Posterior cingulate gyrus (tissue), 11 donors: ENCODE measurements at regions not wholly inside any gene's neighbourhood (a gene's known extent, or its start where the extent isn't known, plus 50 kb on each side); places are given as distances from the start of the nearest gene placed in this dataset.

ENCODE experiments used
- DNase-seq, 10 donors: peaks; one replicate each; pipeline versions ENCODE4 v3.0.0 to v3.0.0-alpha.2; 2020 to 2021; ENCODE audit warnings: mixed read lengths in 3 of 10
- intact Hi-C: fragments of 100-400 bp; cut with DNase I; formaldehyde crosslinking; loops from one replicate; pipeline ENCODE4 v1.15.1; 2023

DNA sequence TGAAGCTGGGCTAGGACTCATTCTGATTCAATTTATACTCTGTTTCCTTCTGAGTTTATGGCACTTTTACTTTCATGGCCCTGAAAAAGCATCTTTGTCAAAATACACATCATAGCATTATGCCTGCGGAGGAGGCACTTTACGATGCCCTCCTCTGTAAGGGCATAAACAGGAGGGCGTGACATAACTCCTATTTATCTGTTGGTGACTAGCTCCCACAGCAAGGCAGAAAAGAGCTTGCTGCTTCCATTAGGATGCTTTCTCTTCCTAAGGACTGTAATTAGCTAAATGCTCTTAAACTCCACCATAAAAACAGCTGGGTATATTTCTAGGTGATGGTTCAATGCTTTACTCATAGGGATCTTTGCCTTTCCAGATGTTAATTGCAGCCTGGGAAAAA lies 315.2 kb upstream of the GHITM start:
- no peak for DNase-seq
- intact Hi-C loops = no loop called here

DNA sequence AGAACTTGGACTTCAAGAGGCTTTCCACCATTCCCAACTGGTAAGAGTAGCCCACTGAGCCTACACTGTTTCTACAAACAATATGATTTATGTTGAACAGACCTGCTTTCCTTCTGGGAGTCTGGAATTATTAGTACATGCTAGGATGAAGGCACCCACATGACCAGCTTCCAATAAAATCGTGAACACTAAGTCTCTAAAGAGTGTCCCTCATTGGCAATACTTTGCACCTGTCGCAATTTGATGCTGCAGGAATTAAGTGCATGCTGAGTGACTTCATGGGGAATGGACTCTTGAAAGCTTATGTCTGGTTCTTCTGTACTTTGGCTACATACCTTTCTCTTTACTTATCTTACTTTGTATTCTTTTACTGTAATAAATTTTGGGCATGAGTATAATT lies 305.2 kb upstream of the GHITM start:
- intact Hi-C loops = no loop called here
- DNase-seq = no peak

DNA sequence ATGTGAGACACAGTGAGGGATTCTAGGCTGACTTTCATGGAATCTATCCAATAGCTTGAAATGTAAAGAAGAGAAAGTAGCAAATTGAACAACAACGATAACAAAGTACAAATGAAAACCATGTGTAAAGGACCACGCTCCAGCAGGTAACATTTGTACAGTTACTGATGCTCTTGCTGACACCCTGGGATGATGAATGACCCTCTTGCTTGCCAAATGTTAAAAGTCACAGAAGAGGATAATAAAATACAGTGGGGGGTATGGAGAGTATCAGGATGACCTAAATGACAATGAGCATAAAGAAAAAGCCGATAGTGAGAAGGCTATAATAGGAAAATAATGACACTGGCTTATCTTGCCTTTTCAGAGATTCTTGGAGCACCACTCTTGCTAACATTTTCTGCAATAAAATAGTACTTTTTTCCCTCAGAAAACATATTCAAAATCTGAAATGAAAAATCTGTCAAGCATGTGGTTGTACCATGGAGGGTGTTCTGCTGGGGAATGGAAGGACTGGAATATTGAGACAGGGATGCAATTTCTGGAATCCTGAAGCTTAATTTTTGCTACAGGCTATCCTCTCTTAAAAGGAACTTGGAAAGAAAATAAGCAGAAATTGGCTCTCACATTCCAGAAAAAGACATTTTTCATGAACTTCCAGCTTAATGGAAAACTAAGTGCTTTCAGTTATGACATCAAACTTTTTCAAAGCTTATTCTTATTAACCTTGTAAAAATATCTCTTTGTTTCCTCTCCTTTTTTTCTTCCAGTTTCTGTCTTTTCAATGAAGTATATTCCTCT lies 303.2 kb upstream of the GHITM start:
- DNase-seq = no peak
- intact Hi-C loops = no loop called here

DNA sequence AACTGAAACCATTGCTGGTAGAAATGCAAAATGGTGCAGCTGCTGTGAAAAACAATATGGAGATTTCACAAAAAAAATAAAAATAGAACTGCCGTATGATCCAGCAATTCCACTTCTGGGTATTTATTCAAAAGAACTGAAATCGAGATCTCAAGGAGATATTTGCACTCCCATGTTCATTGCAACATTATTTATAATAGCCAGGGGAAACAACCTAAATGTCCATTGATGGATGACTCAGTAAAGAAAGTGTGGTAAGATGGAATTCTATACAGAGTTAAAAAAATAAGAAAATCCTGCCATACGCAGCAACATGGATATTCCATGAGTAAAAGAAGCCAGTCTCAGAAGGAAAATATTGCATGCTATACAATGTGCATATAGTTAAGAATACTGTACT lies 290.6 kb upstream of the GHITM start:
- intact Hi-C loops = no loop called here
- DNase-seq = no peak

DNA sequence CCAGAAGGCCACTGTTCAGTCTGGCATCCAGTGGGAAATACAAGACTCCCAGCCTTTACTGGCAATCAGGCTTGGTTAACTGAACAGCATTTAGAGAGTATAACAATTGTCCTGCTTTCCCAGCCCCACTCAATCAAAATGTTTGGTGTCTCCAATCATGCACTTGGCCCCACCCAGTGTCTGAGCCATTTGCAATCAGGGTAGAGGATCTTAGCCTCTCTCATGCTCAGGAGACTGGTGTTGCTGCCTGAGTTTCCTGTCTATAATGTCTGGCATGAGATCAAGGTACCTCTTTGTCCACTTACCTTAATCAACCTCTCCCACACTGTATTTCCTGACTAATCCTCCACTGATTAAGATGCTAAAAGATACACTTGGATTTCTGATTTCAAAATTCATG lies 290.2 kb upstream of the GHITM start:
- no peak for DNase-seq
- intact Hi-C loops = no loop called here

DNA sequence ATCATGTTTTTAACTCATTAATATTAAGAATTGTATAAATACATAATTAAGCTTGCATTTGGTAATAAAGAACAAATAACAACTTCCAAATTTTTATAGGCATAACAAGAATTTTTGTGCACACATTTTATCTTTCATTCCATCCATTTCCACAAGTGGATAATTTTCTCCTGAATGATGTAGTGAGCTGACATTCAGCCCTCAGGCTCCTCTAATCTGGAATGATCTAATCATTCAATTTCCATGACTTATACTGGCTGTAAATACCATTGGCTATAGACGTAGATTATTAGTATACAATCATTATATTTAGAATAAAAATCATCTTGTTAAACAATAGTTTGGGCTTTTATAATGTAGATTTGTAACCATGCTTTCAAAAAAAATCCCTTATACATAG lies 287.2 kb upstream of the GHITM start:
- intact Hi-C loops = no loop called here
- no peak for DNase-seq

DNA sequence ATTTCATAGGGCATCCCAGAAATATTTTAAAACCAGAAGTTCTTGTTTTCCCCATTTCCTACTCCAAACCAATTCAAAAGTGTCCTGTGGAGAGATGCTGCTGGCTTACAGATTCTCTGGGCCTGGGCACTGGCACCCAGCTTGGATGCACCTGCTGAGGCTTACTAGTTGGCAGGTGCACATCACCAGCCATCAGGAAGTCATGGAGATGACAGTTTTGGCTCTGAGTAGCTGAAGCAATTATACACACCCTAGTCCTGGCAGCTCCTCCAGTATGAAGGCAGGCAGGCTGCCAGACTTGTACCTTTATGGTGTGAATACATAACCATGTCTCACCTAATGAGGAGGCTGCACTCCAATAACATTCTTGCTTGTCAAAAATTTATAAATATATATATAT lies 276.6 kb upstream of the GHITM start:
- intact Hi-C loops = no loop called here
- DNase-seq = no peak

DNA sequence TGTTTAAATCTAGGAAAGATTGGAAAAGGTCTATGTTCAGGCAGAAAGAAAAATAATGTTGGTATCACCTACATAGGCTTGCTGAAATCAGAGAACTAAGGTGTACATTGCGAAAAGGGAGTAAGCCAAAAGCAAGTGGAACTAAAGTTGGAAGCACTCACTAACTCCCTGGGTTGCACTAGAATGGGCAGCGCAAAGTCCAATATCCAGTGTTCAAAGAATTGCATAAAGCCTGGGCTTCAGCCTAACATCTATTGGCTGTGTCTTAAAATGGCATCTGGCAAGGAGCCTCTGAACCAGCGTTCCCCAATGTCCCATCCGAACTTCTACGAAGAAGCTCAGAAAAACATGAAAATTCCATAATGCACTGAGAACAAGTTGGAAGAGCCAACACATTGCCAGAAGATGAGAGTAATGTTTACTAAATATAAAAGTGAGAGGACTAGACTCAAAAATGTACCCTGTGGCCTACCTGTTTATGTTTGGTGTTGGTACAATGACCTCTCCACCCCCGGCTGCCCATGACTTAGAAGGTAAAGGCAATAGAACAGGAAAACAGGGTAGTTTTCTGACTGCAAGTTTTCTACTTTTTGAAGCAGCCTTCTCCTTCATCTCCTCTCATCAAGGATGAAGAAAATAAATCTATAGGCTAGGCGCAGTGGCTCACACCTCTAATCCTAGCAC lies 275.9 kb upstream of the GHITM start:
- no peak for DNase-seq
- intact Hi-C loops = no loop called here

DNA sequence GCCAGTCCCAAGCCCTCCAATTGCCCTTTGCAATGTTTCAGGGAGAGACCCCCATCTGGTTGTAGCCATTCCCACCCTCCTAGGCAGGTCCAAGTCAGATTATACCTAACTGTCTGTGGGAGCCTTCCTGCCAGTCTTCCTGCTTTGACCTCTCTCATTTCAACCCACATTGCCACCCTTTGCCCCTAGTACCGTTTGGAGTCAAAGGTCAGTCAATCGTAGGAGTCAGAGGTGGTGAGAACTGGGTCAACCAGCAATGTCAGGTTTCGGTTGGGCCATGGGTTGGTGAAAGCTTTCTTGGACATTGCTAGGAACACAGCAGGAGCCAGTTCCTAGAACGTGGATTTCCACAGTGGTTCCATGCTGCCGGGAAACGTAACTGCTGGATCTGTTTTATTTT lies 269.4 kb upstream of the GHITM start:
- no peak for DNase-seq
- intact Hi-C loops = no loop called here

DNA sequence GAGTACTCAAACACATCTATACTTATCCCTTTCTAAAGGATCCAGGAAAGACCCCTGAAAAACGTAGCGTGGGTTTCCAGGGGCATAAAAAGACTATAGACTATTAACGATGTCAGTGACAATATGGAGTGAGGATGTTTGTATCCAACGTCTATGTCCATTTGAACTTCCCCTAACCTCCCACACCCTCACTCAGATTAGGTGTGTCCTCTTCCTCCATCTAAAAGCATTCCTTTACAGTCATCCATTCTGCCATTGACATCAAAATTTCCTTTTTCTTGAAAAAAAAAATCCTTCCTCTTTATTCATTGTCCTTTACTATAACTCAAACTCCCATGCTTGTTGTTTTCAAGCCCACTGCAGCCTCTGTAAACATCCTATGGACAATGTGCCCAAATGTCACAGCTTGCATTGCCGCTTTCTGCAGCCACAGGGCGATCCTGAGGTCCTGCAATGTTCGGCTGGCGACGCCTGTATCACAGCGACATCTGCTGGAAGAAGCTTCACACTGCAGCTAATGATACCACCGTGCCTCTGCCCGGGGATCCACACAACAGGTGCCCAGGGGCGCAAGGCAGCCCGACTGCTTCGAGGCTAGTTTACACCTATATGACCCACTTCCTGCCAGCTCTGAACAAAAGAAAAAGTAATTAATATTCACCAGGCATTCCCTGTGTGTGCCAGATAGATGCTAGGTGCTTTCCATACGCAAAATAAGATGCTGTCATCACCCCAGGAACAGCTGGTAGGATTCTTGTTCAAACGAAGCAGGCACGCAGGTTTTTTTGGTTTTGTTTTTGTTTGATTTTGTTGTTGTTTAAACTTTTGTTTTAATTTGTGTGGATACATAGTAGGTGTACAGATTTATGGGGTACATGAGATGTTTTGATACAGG lies 267.9 kb upstream of the GHITM start:
- intact Hi-C loops = no loop called here
- peak; percentile 51 to 96 (median 76) for DNase-seq

DNA sequence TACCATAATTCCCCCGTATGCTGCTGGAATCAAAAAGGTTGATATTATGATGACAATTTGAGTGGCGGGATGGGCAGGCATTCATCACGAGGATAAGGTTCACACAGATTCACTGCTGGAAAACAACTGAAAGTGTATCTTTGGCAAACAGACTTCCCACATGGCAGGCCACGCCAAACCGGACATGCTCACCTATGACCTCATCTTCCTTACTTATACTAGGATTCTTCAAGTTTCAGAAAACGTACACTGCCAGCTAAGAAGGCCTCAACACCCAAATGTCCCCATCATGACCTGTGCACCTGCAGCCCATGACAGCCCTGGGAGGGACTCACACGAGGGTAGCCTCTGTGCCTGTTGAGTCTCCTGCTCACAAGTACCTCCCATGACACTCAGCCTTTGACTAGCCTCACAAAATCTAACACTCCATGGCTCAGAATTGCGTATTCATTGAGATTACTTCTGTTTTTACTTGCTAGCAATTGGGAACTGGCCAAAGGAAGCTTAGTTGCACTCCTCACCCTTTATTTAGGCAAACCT lies 259.0 kb upstream of the GHITM start:
- intact Hi-C loops = no loop called here
- DNase-seq = no peak

DNA sequence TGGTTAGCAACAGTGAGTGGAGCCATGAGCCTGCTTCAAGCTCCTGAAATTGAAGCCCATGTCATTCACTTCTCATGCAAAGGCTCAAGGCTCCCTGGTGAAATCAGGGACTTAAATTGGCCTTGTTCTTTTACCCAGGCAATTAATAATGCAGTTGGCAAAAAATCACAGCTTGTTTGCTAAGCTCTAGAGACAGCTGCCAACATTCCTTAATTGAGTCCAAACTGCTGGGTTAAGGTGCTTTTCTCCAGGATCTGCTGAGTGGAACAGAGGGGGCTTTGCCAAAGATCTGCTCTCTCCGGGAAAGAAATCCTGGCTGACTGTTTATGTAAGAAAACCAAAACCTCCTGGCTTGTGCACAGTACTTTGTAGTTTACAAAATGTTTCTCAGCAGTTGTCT lies 257.6 kb upstream of the GHITM start:
- no peak for DNase-seq
- intact Hi-C loops = no loop called here

DNA sequence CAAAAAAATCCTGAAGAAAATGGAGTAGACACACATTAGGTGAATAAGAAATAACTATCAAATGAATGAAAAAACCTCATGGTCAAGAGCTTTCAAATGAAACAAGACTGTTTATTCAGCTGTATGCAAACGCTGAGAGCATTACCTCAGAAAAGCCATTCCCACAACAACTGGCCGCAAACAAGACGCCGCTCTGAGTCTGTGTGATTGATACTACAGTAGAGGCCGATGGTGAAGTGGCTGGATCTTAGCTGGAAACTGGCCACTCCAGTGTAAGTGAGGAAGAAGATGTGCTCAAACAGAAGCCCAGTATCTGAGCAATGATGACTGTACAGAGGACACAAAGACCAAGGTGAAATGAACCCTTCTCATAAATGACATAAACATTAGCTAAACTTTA lies 252.4 kb upstream of the GHITM start:
- no peak for DNase-seq
- intact Hi-C loops = no loop called here

DNA sequence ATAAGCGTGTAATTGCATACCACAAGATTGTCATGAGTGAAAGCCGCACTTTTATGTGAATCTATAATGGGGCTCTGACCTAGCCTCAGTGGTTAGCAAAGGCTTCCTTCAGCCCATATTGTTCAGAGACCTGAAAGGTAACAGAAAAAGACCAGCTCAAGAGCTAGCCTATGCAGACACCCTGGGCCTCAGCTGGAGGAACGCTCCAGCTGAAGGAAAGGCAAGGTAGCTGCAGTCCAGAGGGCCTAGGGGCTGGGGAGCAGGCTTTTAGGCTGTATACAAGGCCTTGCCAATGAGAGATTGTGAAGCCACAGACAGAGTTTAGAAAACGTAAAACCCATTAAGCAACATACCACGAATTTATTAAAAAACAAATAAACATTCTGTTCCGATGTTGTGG lies 246.6 kb upstream of the GHITM start:
- DNase-seq = no peak
- intact Hi-C loops = no loop called here

DNA sequence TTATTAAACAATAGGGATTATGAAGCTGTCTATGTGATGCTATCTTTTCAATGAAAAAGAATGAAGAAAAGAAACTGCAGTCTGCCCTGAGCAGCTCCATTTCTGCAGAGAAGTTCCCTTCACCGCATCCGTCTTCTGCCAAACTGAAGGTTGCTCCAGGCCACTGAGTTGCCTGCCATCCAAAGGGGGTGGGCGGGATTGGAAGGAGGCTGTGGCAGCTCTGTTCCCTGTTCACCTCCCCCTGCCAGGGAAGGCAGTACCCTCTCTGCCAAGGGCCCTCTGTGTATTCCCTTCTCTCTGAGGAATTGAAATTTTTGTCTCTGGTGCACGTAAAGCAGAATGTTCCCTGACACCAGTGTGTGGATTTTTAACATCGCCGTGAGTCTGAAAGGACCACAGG lies 243.1 kb upstream of the GHITM start:
- DNase-seq = peak in 3 of 10 donors; percentile 31 to 84 (median 76)
- intact Hi-C loops = no loop called here

DNA sequence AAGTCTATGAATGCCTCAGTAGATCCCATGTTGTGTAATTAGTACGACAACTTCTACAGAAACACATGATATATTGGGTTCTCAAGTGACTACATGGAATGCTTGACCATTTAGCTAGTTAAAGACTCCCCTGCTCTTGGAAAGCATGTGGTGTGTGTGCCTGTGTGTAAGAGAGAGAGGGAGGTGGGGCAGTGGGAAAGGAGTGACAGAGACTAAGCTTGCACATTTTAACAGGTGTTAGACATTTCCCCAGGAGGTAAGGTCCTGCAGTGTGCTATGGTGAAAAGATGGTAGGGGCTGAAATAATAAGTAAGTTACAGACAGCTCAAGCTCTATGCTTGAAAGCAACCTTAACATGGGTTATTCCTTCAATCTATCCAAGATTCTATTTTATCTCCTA lies 241.7 kb upstream of the GHITM start:
- intact Hi-C loops = no loop called here
- DNase-seq = no peak

DNA sequence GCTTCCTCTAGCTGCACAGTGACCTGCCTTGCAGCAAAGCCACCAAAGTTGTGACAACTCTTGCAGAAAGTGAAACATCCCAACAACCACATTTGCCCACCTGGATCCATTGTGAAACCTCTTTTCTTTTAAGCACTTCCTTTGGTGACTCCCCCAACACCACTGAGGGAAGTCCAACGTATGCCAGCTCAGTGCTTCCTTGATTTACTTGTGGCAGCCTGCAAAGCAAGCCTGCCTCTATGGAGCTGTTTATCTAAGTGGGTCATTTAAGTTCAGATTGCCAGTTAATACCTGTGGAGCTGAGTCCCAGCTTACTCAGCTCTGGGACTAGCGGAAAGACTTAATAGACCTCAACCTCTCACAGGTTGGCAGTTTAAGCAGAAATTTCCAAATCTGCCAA lies 230.8 kb upstream of the GHITM start:
- intact Hi-C loops = no loop called here
- DNase-seq = no peak

DNA sequence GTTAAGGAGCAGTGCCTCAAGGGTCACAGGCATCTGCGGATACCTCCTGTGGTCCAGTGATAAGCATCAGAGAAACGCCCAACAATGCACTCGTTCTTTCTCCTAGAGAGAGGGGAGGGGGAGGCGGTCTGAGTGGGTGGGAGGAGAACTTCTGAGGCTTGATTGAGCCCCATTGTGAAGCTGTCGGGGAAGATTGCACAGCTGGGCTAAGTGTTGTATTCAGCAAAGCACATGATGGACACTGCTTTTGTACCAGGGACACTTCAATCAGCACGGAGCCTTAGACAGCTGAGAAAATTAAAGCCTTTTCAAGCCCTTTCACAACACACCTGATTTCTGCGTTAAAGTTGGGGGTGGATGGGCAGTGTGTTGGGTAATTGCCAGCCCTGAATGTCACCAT lies 230.3 kb upstream of the GHITM start:
- intact Hi-C loops = no loop called here
- no peak for DNase-seq

DNA sequence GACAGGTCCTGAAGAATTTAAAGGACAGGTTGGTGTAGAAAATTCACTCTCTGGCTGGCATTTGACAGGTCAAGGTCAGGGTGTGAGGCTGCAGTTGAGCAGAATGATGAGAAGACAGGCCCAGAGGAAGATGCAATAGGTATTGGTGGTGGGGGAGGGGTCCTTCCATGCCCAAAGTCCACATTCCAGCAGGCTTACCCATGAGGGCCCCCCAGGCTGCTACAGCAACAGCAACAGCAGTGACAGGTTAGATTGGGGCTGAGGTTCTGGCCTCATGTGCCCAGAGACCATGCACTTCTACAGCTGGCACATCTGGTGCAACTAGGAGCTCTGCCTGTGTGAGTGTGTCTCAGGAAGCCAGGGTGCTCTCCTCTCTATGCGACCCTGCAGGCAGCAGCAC lies 223.5 kb upstream of the GHITM start:
- no peak for DNase-seq
- intact Hi-C loops = no loop called here

DNA sequence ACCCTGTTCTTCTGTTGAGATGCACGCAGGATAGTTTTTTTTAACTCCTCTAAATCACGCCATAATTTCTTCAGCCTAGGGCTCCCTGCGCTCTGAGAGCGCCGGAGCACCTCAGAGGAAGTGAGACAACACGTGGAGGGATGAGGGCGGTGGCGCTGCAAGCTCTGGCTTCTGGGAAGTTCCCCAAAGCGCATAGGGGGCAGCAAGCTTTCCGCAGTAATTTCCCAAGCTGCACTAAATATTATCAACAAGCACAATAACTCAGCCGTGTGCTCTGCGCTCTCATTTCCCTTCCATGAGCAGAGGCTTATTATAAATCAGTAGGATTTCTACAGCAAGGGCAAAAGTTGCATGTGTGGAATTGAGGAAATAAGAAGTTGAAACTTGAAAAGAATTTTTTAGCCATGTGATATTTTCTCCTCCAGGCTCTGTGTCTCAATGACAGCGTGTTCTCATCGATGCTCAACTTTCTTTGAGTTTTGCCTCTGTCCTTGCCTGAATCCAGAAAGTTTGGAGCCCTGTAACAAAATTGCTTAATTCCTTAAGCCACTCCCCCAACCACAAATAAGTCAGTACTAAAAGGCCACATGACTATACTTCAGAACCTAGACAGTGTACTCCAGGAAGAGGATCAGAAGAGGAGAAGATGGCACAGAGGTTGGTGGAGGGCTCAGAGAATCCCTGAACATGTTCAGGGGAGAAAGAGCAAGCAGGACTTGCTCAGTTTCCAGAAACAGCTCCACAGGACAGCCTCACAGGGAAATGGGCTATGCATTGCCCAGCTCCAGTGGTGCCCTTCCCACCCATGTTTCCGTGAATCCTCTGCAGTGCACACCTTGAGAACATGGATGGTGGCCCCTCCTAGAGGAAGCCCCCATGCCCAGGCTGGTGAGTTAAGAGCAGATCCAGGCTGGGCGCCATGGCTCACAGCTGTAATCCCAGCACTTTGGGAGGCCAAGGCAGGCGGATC lies 221.5 kb upstream of the GHITM start:
- intact Hi-C loops = no loop called here
- DNase-seq = peak in 4 of 10 donors; percentile 19 to 87 (median 34)
